ENCODE measurements at regions not wholly inside any gene's neighbourhood (a gene's known extent, or its start where the extent isn't known, plus 50 kb on each side); places are given as distances from the start of the nearest gene placed in this dataset.

- Histone ChIP-seq H3K27ac (ENCODE audit: low read depth, low read length) (no peak overlapping the region), H3K4me1 (ENCODE audit: control insufficient read depth in 1 of 2, insufficient read depth in 2 of 2, low read length in 2 of 2) (no peaks in the 10 kb centered on the region), H3K9me3 (ENCODE audit: control insufficient read depth in 1 of 2, insufficient read depth in 1 of 2, low read depth in 1 of 2, low read length in 2 of 2) (no peaks in the 10 kb centered on the region), H3K9me2 (ENCODE audit: insufficient read depth) (no peaks in the 10 kb centered on the region), H3K4me2 (ENCODE audit: low read length) (no peak overlapping the region), H3K4me3 (replicated peaks in 1 of 2; ENCODE audit: low read depth in 1 of 2, low read length in 2 of 2) (no peak overlapping the region), H3K36me3 (ENCODE audit: control insufficient read depth in 1 of 2, insufficient read depth in 2 of 2, low read length in 2 of 2) (no peaks in the 10 kb centered on the region), H3K9ac (ENCODE audit: low read length) (no peak overlapping the region), H3K27me3 (ENCODE audit: insufficient read depth, low read length) (no peaks in the 10 kb centered on the region), H4K20me1 (ENCODE audit: insufficient read depth) (no peaks in the 10 kb centered on the region), H2AFZ (ENCODE audit: low read depth, low read length, poor library complexity, severe bottlenecking) (no peak overlapping the region), H3K79me2 (ENCODE audit: insufficient read depth, low read length) (no peaks in the 10 kb centered on the region)
- ATAC-seq = no peak
- DNase-seq (ENCODE audit: low read depth, low spot score) = no peak
- ChIA-PET POLR2A (no interaction called here), CTCF (no interaction called here), RAD21 (ENCODE audit: low non-redundant PET in 1 of 2, low total read pairs in 2 of 2, uncharacterized antibody in 2 of 2, unreplicated experiment in 2 of 2) (no interaction called here)
- BruUV-seq (replicated peaks) = no TSS peak
- no peak for TF ChIP-seq ELF1 (IDR thresholded peaks at IDR 0.05; ENCODE audit: borderline replicate concordance, low read depth)
- no peak for TF ChIP-seq ZNF274 (IDR thresholded peaks at IDR 0.05; ENCODE audit: low read depth, low read length)
- TF ChIP-seq SP1 (IDR thresholded peaks at IDR 0.05; ENCODE audit: low read depth) = no peak
- no peak for TF ChIP-seq RAD21 (IDR thresholded peaks at IDR 0.05; ENCODE audit: low read depth)
- no peak for TF ChIP-seq CBX3 (IDR thresholded peaks at IDR 0.05; ENCODE audit: low read depth)
- TF ChIP-seq REST (IDR thresholded peaks at IDR 0.05; ENCODE audit: low read depth) = no peak
- no peak for TF ChIP-seq SIN3A (IDR thresholded peaks at IDR 0.05; ENCODE audit: low read depth)
- no peak for TF ChIP-seq CTCF (IDR thresholded peaks at IDR 0.05 in 2 of 3, conservative IDR thresholded peaks at IDR 0.05 in 1 of 3; ENCODE audit: borderline replicate concordance in 1 of 3, insufficient read depth in 1 of 3, low read depth in 2 of 3, low read length in 2 of 3)
- TF ChIP-seq SRF (IDR thresholded peaks at IDR 0.05; ENCODE audit: low read depth) = no peak
- no peak for TF ChIP-seq FOSL1 (IDR thresholded peaks at IDR 0.05; ENCODE audit: low read depth)
- TF ChIP-seq POLR2A (IDR thresholded peaks at IDR 0.05; ENCODE audit: borderline replicate concordance, extremely low read depth, insufficient read depth, insufficient read length) = no peak
- no peak for TF ChIP-seq POLR2AphosphoS5 (IDR thresholded peaks at IDR 0.05; ENCODE audit: low read depth, low read length)
- TF ChIP-seq ATF3 (IDR thresholded peaks at IDR 0.05) = no peak
- intact Hi-C loops (cut with micrococcal nuclease) = no loop called here
Measured at GRCh38 chr2:193883820-193884219, 1689.1 kb upstream of the TMEFF2 start.

Measured in HCT116 (cell line).